ENCODE measurements at regions not wholly inside any gene's neighbourhood (a gene's known extent, or its start where the extent isn't known, plus 50 kb on each side); places are given as distances from the start of the nearest gene placed in this dataset.

- TF ChIP-seq CTCF (IDR thresholded peaks at IDR 0.05) (no peak), POLR2A (IDR thresholded peaks at IDR 0.05) (no peak)
Measured at GRCh38 chr12:76268267-76268666, 79.9 kb downstream of the BBS10 start.
